Umbilical cord (tissue), 1 donor: ENCODE measurements at regions not wholly inside any gene's neighbourhood (a gene's known extent, or its start where the extent isn't known, plus 50 kb on each side); places are given as distances from the start of the nearest gene placed in this dataset.
"Not testable (repeated sequence)": the region's sequence is repeated elsewhere in the genome, so short reads cannot be mapped to it uniquely, and the experiment has no call there.

Source experiments
- DNase-seq: peaks from one replicate; pipeline ENCODE4 v3.0.0-alpha.2; 2015; ENCODE audit warnings: low spot score

DNA sequence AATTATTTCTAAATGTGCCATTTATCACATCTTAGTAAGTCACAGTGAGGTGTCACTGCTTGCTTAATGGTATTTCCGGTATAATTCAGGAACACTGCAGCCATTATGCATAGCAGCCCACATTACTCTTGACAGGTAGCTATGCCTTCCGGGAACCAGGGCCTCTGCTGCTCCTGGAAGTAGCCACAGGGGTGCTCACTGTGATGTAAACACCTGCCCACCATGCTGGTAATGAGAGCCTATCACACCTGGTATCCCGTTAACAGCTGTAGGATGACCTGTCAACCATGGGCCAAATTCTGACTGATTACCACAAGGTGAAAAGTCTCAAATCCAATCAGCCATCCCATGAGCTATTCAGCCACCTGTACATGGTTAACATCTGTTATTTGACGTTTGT lies 647.0 kb upstream of the NXPH2 start:
- DNase-seq, result no peak

DNA sequence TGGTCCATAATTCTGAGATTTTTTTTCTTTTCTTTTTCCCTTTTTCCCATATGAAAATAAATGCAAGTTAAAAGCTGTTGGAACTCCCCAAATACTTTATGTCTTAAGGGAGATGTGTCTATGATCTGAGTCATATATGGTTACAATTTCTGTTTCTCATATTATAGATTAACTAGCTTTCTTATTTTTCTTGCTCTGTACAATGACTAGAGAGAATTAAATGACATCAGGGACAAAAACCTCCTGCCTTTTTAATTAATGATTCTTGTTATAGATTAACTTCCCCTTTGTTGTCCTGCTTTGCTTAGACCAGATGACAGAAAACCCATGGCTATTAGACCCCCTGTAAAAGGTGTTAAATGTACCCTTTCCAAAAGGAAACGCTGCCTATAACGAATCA lies 643.9 kb upstream of the NXPH2 start:
- no peak for DNase-seq

- DNase-seq, result no peak
Measured at GRCh38 chr2:139411236-139411635, 631.0 kb upstream of the NXPH2 start.

DNA sequence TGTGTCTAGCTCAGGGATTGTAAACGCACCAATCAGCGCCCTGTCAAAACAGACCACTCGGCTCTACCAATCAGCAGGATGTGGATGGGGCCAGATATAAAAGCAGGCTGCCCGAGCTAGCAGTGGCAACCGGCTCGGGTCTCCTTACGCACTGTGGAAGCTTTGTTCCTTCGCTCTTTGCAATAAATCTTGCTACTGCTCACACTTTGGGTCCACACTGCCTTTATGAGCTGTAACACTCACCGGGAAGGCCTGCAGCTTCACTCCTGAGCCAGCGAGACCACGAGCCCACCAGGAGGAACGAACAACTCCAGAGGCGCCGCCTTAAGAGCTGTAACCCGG lies 630.6 kb upstream of the NXPH2 start:
- not testable (repeated sequence) for DNase-seq

DNA sequence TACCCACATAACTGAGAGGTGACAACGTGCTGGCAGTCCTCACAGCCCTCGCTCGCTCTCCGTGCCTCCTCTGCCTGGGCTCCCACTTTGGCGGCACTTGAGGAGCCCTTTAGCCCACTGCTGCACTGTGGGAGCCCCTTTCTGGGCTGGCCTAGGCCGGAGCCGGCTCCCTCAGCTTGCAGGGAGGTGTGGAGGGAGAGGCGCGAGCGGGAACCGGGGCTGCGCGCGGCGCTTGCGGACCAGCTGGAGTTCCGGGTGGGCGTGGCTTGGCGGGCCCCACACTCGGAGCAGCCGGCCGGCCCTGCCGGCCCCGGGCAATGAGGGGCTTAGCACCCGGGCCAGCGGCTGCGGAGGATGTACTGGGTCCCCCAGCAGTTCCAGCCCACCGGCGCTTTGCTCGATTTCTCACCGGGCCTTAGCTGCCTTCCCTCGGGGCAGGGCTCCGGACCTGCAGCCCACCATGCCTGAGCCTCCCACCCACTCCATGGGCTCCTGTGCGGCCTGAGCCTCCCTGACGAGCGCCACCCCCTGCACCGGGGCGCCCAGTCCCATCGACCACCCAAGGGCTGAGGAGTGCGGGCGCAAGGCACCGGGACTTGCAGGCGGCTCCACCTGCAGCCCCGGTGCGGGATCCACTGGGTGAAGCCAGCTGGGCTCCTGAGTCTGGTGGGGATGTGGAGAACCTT lies 630.1 kb upstream of the NXPH2 start:
- DNase-seq, result not testable (repeated sequence)

DNA sequence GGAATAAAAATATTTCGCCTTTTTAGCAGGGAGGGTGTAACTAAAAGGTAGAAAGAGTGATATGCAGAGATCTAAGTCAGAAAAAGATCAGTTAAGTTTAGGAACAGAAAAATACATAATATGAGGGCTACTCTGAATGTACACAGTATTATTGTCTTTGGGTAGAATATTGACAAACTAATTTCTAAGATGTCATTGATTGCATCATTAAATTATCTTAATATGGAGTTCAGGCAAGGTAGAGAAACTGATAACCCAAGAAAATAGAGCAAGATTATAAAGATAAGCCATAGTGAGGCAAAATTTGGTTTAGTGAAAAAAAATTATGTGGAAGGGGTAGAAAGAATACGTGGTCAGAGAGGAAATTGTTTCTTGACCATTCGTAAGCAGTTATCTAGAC lies 629.0 kb upstream of the NXPH2 start:
- DNase-seq, result no peak

DNA sequence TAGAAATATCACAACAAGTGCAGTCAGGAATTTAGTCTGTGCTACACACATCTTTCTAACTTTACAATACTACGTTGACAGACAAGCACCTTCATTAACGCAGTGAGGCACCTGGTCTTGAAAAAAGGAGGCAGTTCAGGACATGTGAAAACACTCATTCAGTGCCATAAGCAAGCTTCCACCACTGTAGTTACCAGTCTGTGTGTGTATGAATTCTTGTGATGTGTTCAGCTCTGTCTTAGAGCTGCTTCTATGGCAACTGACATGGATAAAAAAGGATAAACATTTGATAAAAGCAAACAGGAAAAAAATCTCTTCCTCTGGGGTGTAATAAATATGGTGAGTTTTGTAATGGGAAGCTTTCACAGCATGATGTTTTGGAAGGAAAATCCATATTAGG lies 623.8 kb upstream of the NXPH2 start:
- DNase-seq, result no peak

DNA sequence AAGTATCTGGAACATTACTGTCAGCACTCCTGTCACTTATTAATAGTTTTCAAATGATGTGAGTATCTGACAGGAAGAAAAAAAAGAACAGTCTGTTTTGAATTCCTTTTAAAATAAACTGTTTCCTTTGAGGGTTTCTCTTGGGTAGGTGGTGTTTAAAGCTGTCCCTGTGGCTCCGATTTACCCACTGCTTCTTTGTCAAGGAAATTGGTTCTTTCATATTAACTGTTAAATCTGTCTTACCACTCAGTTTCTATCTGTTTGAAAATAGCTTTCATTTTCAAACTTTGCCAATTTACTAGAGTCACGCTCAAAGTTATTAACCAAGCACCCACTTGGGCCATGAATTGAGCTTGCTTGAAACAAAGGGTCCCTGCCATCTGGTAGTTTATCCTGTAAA lies 614.6 kb upstream of the NXPH2 start:
- DNase-seq, result no peak

GRCh38 chr2:139389391-139389790 lies 609.2 kb upstream of the NXPH2 start:
- no peak for DNase-seq

DNA sequence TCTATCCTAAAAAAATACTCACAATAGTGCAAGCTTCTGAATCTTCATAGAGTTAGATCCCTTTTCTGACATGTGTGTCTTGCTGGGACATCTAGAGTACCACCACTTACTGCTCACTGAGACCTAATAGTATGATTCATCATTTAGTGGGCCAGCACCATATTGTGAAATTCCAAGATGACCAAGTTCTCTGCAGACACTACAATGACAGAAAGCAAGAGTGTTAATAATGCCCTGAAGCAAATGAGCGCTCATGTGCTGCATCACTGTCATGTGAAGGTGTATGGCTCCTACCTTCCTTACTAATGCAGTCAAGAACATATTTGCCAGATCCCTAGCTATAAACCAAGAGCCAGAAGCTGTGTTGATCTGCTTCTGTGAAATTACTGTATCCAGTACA lies 606.2 kb upstream of the NXPH2 start:
- no peak for DNase-seq

- DNase-seq, result no peak
Measured at GRCh38 chr2:139383532-139383931, 603.3 kb upstream of the NXPH2 start.

DNA sequence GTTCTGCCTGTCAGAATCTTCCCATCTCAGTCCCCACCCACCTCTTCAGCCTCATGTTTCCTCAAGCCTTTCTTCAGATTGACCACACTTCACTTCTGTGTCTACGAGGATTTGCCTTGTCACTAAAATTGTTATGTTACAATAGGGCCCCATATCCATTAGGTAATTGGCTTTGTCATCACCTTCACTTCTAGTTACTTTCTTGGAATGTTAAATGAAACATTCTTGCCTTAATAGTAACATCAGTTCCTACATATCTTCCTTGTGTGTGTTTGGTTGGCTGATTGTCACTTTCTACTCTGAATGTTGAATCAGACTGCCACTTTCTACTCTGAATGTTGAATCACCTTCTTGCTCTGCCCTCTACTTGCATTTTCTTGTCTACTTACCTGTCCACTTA lies 599.9 kb upstream of the NXPH2 start:
- DNase-seq, result no peak

- DNase-seq, result no peak
Measured at GRCh38 chr2:139378373-139378772, 598.2 kb upstream of the NXPH2 start.

- no peak for DNase-seq
Measured at GRCh38 chr2:139374296-139374850, 594.2 kb upstream of the NXPH2 start.

GRCh38 chr2:139369423-139370409 lies 589.5 kb upstream of the NXPH2 start:
- DNase-seq, result no peak

DNA sequence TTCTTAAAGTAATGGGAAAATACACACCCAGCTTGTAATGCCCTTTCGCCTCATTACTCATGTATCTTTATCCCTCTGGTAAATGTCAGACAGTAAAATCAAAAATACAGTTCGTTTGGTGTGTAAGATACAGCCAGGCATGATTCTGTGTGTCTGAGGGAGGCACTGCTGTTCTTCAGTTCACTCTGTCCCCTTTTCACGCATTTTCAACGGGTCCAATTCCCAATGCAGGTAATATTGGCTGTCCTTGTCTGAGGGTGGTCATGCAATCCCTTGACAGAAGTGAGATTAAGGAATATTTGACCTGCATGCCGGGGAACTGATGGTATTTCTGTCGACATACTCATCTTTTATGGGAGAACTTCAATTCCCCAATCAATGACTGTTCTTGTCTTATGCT lies 587.2 kb upstream of the NXPH2 start:
- no peak for DNase-seq

DNA sequence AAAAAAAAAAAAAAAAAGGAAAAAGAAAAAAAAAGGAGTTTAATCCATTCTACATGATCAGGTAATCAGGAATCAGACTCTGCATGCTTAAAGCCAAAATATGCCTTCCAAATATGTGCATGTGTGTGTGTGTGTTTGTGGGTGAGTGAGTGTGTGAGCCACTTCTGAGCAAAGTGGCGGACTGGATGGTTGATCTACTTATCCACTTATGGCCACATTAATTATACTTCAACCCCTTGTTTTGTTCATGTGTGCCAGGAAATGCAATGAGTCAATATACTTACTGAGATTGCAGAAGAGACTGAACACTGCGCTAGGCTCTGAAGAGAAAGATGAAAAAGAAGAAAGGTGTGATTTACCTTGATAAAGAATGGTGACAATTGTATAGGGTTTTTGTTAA lies 586.5 kb upstream of the NXPH2 start:
- DNase-seq, result no peak

- no peak for DNase-seq
Measured at GRCh38 chr2:139365189-139365588, 585.0 kb upstream of the NXPH2 start.

DNA sequence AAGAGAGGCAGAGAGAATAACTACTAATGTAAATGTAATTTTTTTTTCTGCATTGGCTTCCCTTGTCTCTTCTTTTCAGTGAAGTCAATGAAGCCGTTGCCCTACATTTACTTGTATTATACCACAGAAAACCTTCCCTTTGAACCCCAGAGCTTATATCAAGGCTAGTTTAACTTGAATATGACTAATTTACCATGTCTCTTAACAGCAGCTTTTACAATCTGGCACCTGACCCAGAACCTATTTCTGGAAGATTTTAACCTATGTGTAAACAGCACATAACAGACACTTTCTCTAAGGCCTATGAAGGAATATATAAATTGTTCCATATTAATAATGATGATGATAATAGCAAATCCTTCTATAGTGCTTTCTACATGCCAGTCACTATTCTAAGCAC lies 580.5 kb upstream of the NXPH2 start:
- DNase-seq, result no peak

DNA sequence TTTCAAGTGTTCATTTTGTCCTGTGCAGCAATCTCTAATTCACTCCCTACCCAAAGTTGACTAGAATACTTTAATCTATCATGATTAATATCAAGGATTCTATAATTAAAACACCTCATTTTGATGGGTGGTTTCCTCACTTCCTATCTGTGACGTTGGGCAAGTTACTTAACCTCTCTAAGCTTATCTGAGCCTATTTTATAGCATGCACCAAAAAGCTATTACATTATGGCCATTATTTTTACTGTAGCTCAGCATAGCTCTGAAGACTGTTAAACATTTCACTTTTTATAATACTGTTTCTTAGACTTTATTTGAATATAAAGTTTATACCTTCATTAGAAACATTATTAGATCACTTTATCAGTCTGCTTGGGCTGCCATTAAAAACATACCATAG lies 579.6 kb upstream of the NXPH2 start:
- no peak for DNase-seq

DNA sequence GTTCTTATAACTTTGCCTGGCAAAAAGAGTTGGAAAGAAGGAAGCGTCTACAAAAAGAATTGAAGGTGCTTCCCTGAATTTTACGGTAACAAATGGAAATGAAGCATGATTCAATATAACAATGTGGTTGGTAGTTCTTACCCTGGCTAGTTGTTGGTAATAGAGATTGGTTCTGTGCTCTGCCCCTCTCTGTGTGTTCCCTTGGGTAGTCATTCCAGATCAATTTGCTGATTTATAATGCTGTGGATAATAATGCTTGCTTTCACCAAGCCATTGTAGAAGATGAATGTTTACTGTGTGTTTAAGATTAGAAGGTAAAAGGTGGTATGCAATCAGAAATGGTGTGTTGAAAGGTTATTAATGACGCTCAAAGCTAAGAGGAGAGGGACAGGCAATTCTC lies 577.8 kb upstream of the NXPH2 start:
- no peak for DNase-seq

- DNase-seq, result no peak
Measured at GRCh38 chr2:139354518-139354917, 574.3 kb upstream of the NXPH2 start.

DNA sequence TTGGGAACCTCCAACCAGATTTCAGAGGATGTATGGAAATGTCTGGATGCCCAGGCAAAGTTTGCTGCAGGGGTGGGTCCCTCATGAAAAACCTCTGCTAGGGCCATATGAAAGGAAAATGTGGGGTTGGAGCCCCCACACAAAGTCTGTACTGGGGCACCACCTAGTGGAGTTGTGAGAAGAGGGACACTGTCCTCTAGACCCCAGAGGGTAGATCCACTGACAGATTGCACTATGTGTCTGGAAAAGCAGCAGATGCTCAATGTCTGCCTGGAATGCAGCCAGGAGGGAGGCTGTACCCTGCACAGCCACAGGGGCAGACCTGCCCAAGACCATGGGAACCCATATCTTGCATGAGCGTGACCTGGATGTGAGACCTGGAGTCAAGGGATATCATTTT lies 573.7 kb upstream of the NXPH2 start:
- no peak for DNase-seq
